Mucosa of descending colon (tissue), 3 donors: ENCODE measurements at regions not wholly inside any gene's neighbourhood (a gene's known extent, or its start where the extent isn't known, plus 50 kb on each side); places are given as distances from the start of the nearest gene placed in this dataset.

Source experiments
- ATAC-seq: fragments of 200-7000 bp; cut with Tn5 transposase; one replicate; pipeline ENCODE4 v1.9.1; 2020; ENCODE audit warnings: mild to moderate bottlenecking, moderate library complexity
- DNase-seq, 3 donors: peaks; one replicate each; pipeline ENCODE4 v3.0.0-alpha.2; 2020
- H3K36me3 ChIP-seq: fragments of 200-600 bp; one replicate; pipeline ENCODE4 v1.8.0; 2021; ENCODE audit warnings: low read depth, mild to moderate bottlenecking
- H3K4me1 ChIP-seq: fragments of 200-600 bp; one replicate; pipeline ENCODE4 v1.8.0; 2021; ENCODE audit warnings: low read depth, mild to moderate bottlenecking
- H3K4me3 ChIP-seq: fragments of 200-600 bp; one replicate; pipeline ENCODE4 v1.8.0; 2021; ENCODE audit warnings: mild to moderate bottlenecking
- H3K9me3 ChIP-seq: fragments of 200-600 bp; one replicate; pipeline ENCODE4 v1.8.0; 2021; ENCODE audit warnings: mild to moderate bottlenecking
- CTCF ChIP-seq: fragments of 200-600 bp; IDR thresholded peaks from one replicate; pipeline ENCODE4 v1.8.0; 2022; ENCODE audit warnings: antibody characterized with exemption, mild to moderate bottlenecking
- intact Hi-C, 2 donors: fragments of 100-400 bp; cut with DNase I in 1 of 2; cut with micrococcal nuclease in 1 of 2; formaldehyde crosslinking; loops; one replicate each; pipeline versions ENCODE4 v1.11.0 to v1.11.1; 2022; cut with DNase I, micrococcal nuclease
- donor health status: DM: no; HTN: no; CAD: no; lungs with moderate emphysema.
- donor health status: DM: no; HTN: no; CAD: no.
- donor health status: DM: no; HTN: yes; CAD: no.

GRCh38 chr11:41988951-41989572 lies 529.6 kb upstream of the LRRC4C start:
- no peak for TF ChIP-seq CTCF
- intact Hi-C loops = no loop called here
- ATAC-seq (no peak), DNase-seq (no peak)
- Histone ChIP-seq H3K4me1 (no peaks in the 10 kb centered on the region), H3K9me3 (no peaks in the 10 kb centered on the region), H3K4me3 (no peak overlapping the region), H3K36me3 (no peaks in the 10 kb centered on the region)

- no peaks in the 10 kb centered on the region for H3K4me1 ChIP-seq
- ATAC-seq (no peak), DNase-seq (no peak)
- intact Hi-C loops = no loop called here
- no peaks in the 10 kb centered on the region for H3K9me3 ChIP-seq
- no peak overlapping the region for H3K4me3 ChIP-seq
- H3K36me3 ChIP-seq = no peaks in the 10 kb centered on the region
- no peak for TF ChIP-seq CTCF
Measured at GRCh38 chr11:41989823-41990380, 530.5 kb upstream of the LRRC4C start.

- H3K4me1 ChIP-seq = no peaks in the 10 kb centered on the region
- DNase-seq (no peak), ATAC-seq (no peak)
- H3K36me3 ChIP-seq = no peaks in the 10 kb centered on the region
- no peak for TF ChIP-seq CTCF
- intact Hi-C loops = no loop called here
- H3K4me3 ChIP-seq = no peak overlapping the region
- no peaks in the 10 kb centered on the region for H3K9me3 ChIP-seq
Measured at GRCh38 chr11:41996533-41996932, 537.1 kb upstream of the LRRC4C start.

GRCh38 chr11:41997844-41998401 lies 538.5 kb upstream of the LRRC4C start:
- intact Hi-C loops = no loop called here
- TF ChIP-seq CTCF = no peak
- ATAC-seq (no peak), DNase-seq (no peak)
- no peak overlapping the region for H3K4me3 ChIP-seq
- no peaks in the 10 kb centered on the region for H3K4me1 ChIP-seq
- no peaks in the 10 kb centered on the region for H3K36me3 ChIP-seq
- no peaks in the 10 kb centered on the region for H3K9me3 ChIP-seq

- Histone ChIP-seq H3K9me3 (no peaks in the 10 kb centered on the region), H3K4me3 (no peak overlapping the region), H3K36me3 (no peaks in the 10 kb centered on the region), H3K4me1 (no peaks in the 10 kb centered on the region)
- intact Hi-C loops = no loop called here
- ATAC-seq = no peak
- no peak for TF ChIP-seq CTCF
- DNase-seq = no peak
Measured at GRCh38 chr11:41999066-41999465, 539.6 kb upstream of the LRRC4C start.
